ENCODE measurements at regions not wholly inside any gene's neighbourhood (a gene's known extent, or its start where the extent isn't known, plus 50 kb on each side); places are given as distances from the start of the nearest gene placed in this dataset.

DNA sequence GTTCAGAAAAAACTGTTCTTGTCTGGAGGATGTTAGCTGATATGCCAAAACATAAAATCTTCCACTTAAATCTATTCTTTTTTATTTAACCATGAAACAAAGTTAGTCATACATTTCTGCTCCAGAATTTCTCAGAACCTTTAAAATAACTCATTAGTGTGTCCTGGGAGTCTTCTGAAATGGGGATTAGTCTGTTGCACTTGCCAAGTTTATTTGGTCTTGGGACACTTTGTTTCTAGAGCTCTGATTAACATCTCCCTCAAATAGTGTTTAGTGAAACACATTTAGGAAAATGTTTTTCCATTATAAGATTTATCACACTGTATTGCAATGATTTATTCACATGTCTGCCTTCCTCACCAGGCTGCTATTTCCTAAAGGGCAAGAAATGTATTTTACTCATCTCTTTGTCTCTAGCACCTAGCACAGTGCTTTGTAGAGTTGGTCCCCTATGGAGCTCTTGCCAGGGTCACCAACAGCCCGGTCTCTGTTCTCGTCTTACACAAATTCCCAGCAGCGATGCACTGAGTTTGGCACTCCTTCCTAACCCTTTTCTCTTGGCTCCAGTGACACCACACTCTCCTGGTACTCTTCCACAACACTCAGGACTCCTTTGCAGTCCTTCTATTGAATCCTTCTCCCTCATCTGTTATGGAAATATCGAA is 189.2 kb downstream of the CSNK2A3 start:
- no peaks in the 10 kb centered on the region for H3K36me3 Mint-ChIP-seq (ENCODE audit: unreplicated experiment)

GRCh38 chr11:11163236-11163635 is 189.8 kb downstream of the CSNK2A3 start:
- H3K27ac Mint-ChIP-seq (ENCODE audit: unreplicated experiment), result no peak overlapping the region
- DNase-seq (ENCODE audit: extremely low spot score, unreplicated experiment), result no peak
- H3K36me3 Mint-ChIP-seq (ENCODE audit: unreplicated experiment), result no peaks in the 10 kb centered on the region
- H3K4me1 Mint-ChIP-seq (ENCODE audit: unreplicated experiment), result peaks cover 10% of the 10 kb centered on the region
- peaks cover 2% of the 10 kb centered on the region for H3K27me3 Mint-ChIP-seq (ENCODE audit: unreplicated experiment)
- TF ChIP-seq, protein P1, sequence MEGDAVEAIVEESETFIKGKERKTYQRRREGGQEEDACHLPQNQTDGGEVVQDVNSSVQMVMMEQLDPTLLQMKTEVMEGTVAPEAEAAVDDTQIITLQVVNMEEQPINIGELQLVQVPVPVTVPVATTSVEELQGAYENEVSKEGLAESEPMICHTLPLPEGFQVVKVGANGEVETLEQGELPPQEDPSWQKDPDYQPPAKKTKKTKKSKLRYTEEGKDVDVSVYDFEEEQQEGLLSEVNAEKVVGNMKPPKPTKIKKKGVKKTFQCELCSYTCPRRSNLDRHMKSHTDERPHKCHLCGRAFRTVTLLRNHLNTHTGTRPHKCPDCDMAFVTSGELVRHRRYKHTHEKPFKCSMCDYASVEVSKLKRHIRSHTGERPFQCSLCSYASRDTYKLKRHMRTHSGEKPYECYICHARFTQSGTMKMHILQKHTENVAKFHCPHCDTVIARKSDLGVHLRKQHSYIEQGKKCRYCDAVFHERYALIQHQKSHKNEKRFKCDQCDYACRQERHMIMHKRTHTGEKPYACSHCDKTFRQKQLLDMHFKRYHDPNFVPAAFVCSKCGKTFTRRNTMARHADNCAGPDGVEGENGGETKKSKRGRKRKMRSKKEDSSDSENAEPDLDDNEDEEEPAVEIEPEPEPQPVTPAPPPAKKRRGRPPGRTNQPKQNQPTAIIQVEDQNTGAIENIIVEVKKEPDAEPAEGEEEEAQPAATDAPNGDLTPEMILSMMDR (IDR thresholded peaks at IDR 0.05), result no peak
- H3K9me3 Mint-ChIP-seq (ENCODE audit: unreplicated experiment), result peaks cover 4% of the 10 kb centered on the region
- H3K4me3 Mint-ChIP-seq (ENCODE audit: unreplicated experiment), result no peak overlapping the region

More for the DNA sequence above, 189.2 kb downstream of the CSNK2A3 start:
- Mint-ChIP-seq H3K27me3 (ENCODE audit: unreplicated experiment) (peaks cover 2% of the 10 kb centered on the region), H3K9me3 (ENCODE audit: unreplicated experiment) (peaks cover 4% of the 10 kb centered on the region), H3K4me1 (ENCODE audit: unreplicated experiment) (peaks cover 13% of the 10 kb centered on the region), H3K27ac (ENCODE audit: unreplicated experiment) (no peak overlapping the region), H3K4me3 (ENCODE audit: unreplicated experiment) (no peak overlapping the region)
- TF ChIP-seq, protein P1 (IDR thresholded peaks at IDR 0.05), result no peak
- no peak for DNase-seq (ENCODE audit: extremely low spot score, unreplicated experiment)

DNA sequence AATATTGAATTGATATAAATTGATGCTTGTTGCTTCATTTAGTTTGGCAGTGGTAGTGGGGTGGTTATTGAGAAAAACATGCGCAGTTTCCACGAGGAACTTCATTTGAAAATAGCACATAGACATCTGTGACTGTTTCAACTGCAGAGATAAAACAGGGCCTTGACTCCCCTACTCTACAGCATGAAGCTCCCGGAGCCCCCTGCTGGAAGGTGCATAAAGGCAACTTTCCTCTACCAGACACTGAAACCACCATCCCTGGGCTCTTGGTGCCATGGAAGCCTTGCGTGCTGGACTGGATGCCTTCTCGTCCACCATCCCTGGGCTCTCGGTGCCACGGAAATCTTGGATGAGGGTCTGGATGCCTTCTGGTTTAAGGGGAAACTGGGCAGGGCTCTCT is 195.9 kb downstream of the CSNK2A3 start:
- no peaks in the 10 kb centered on the region for H3K4me1 Mint-ChIP-seq (ENCODE audit: unreplicated experiment)

GRCh38 chr11:11155962-11156815 is 196.9 kb downstream of the CSNK2A3 start:
- Mint-ChIP-seq H3K4me1 (ENCODE audit: unreplicated experiment) (no peaks in the 10 kb centered on the region), H3K27me3 (ENCODE audit: unreplicated experiment) (no peaks in the 10 kb centered on the region), H3K4me3 (ENCODE audit: unreplicated experiment) (no peak overlapping the region), H3K27ac (ENCODE audit: unreplicated experiment) (no peak overlapping the region), H3K9me3 (ENCODE audit: unreplicated experiment) (no peaks in the 10 kb centered on the region), H3K36me3 (ENCODE audit: unreplicated experiment) (no peaks in the 10 kb centered on the region)
- DNase-seq (ENCODE audit: extremely low spot score, unreplicated experiment), result no peak
- TF ChIP-seq, protein P1 (IDR thresholded peaks at IDR 0.05), result peak; percentile 52

More for the DNA sequence above, 195.9 kb downstream of the CSNK2A3 start:
- Mint-ChIP-seq H3K27me3 (ENCODE audit: unreplicated experiment) (no peaks in the 10 kb centered on the region), H3K36me3 (ENCODE audit: unreplicated experiment) (no peaks in the 10 kb centered on the region), H3K4me3 (ENCODE audit: unreplicated experiment) (no peak overlapping the region), H3K9me3 (ENCODE audit: unreplicated experiment) (no peaks in the 10 kb centered on the region), H3K27ac (ENCODE audit: unreplicated experiment) (no peak overlapping the region)
- TF ChIP-seq, protein P1 (IDR thresholded peaks at IDR 0.05), result peak; percentile 57
- DNase-seq (ENCODE audit: extremely low spot score, unreplicated experiment), result no peak

GRCh38 chr11:11152877-11153276 is 200.2 kb downstream of the CSNK2A3 start:
- peaks cover under 1% of the 10 kb centered on the region for H3K36me3 Mint-ChIP-seq (ENCODE audit: unreplicated experiment)
- H3K9me3 Mint-ChIP-seq (ENCODE audit: unreplicated experiment), result peaks cover under 1% of the 10 kb centered on the region
- no peak overlapping the region for H3K4me3 Mint-ChIP-seq (ENCODE audit: unreplicated experiment)
- H3K27me3 Mint-ChIP-seq (ENCODE audit: unreplicated experiment), result no peaks in the 10 kb centered on the region
- TF ChIP-seq, protein P1 (IDR thresholded peaks at IDR 0.05), result no peak
- no peak for DNase-seq (ENCODE audit: extremely low spot score, unreplicated experiment)
- peaks cover 19% of the 10 kb centered on the region for H3K4me1 Mint-ChIP-seq (ENCODE audit: unreplicated experiment)
- no peak overlapping the region for H3K27ac Mint-ChIP-seq (ENCODE audit: unreplicated experiment)

All from osteocyte (in vitro differentiated cells).